A549 (cell line): ENCODE measurements at regions not wholly inside any gene's neighbourhood (a gene's known extent, or its start where the extent isn't known, plus 50 kb on each side); places are given as distances from the start of the nearest gene placed in this dataset.

Experiments
- FOSL2 ChIP-seq, 2 experiments: fragments of 450-650 bp in 1 of 2; fragments of >200 bp in 1 of 2; sonication (Bioruptor Twin) in 1 of 2; formaldehyde crosslinking; IDR thresholded peaks; 2 replicates each; pipeline versions ENCODE4 v1.5.0 to v1.6.1; 2016 to 2020; ENCODE audit warnings: mild to moderate bottlenecking in 1 of 2, moderate library complexity in 1 of 2
- GATA3 ChIP-seq: IDR thresholded peaks from 2 replicates; pipeline ENCODE4 v1.6.1; 2012; ENCODE audit warnings: borderline replicate concordance
- PHF8 ChIP-seq: fragments of 200-600 bp; sonication (generic); IDR thresholded peaks from 2 replicates; pipeline ENCODE4 v1.6.1; 2016; ENCODE audit warnings: low read depth, mild to moderate bottlenecking, antibody characterized with exemption, moderate library complexity, borderline replicate concordance
- TF ChIP-seq, protein P1 (sequence below): fragments of >200 bp; sonication (Bioruptor Twin); formaldehyde crosslinking; IDR thresholded peaks from 3 replicates; pipeline ENCODE4 v1.5.1; 2016
- TF ChIP-seq, protein P2 (sequence below): IDR thresholded peaks from 2 replicates; pipeline ENCODE4 v1.6.1; 2012; ENCODE audit warnings: low read depth, borderline replicate concordance
- TF ChIP-seq, protein P3 (sequence below): IDR thresholded peaks from 2 replicates; pipeline ENCODE4 v1.6.1; 2012

DNA sequence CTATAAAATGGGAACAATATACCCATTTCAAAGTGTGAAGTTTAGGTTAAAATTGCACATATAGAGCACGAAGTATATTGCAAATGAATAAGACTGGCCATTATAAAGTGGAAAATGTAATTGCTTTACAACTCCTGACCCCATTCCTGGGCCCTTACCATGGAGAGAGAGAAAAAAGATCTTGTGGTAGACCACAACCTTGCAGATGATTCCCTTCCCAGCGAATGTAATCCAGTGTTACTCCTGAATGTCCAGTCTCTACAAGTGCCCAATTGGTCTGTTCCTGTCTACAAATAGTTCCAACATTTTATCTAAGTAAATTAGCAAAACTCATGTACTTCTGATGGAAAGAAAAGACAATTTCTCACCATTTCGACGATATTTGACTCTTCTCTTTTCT lies 184.1 kb upstream of the LNX1 start:
- TF ChIP-seq, protein P1, sequence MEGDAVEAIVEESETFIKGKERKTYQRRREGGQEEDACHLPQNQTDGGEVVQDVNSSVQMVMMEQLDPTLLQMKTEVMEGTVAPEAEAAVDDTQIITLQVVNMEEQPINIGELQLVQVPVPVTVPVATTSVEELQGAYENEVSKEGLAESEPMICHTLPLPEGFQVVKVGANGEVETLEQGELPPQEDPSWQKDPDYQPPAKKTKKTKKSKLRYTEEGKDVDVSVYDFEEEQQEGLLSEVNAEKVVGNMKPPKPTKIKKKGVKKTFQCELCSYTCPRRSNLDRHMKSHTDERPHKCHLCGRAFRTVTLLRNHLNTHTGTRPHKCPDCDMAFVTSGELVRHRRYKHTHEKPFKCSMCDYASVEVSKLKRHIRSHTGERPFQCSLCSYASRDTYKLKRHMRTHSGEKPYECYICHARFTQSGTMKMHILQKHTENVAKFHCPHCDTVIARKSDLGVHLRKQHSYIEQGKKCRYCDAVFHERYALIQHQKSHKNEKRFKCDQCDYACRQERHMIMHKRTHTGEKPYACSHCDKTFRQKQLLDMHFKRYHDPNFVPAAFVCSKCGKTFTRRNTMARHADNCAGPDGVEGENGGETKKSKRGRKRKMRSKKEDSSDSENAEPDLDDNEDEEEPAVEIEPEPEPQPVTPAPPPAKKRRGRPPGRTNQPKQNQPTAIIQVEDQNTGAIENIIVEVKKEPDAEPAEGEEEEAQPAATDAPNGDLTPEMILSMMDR = no peak
- TF ChIP-seq FOSL2 (IDR thresholded peaks at IDR 0.05) (no peak), FOSL2 (CRISPR knock-in tag; IDR thresholded peaks at IDR 0.05) (no peak), GATA3 (no peak), PHF8 (no peak)
- TF ChIP-seq, protein P2, sequence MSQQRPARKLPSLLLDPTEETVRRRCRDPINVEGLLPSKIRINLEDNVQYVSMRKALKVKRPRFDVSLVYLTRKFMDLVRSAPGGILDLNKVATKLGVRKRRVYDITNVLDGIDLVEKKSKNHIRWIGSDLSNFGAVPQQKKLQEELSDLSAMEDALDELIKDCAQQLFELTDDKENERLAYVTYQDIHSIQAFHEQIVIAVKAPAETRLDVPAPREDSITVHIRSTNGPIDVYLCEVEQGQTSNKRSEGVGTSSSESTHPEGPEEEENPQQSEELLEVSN = no peak
- TF ChIP-seq, protein P3, sequence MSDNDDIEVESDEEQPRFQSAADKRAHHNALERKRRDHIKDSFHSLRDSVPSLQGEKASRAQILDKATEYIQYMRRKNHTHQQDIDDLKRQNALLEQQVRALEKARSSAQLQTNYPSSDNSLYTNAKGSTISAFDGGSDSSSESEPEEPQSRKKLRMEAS = no peak
